ENCODE measurements at regions not wholly inside any gene's neighbourhood (a gene's known extent, or its start where the extent isn't known, plus 50 kb on each side); places are given as distances from the start of the nearest gene placed in this dataset.
"Not testable (repeated sequence)": the region's sequence is repeated elsewhere in the genome, so short reads cannot be mapped to it uniquely, and the experiment has no call there.

GRCh38 chr15:69685512-69686452 lies 233.2 kb downstream of the RPLP1 start:
- FAIRE-seq: no peak

- no peak for FAIRE-seq
Observed at GRCh38 chr15:69686626-69687025, 234.0 kb downstream of the RPLP1 start.

- FAIRE-seq: no peak
Observed at GRCh38 chr15:69689133-69689532, 236.5 kb downstream of the RPLP1 start.

GRCh38 chr15:69691307-69692015 lies 238.8 kb downstream of the RPLP1 start:
- no peak for FAIRE-seq

DNA sequence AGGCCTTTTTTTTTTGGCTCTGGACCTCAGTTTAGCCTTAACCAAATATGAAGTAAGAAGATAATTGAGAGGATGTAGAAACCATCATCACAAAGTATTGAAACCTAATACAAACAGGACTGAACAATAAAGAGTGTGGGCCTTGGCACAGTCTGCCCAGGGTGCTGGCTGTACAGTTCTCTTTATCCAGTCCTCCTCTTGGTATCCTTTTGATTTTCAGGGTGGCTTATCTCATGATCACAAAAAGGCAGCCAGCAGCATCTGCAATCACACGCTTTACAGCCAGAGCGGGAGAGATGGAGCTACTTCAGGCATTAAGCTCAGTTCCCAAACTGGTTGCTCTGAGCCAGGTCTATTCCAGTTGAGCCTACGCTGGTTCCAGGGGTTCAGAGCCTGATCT lies 239.7 kb downstream of the RPLP1 start:
- no peak for FAIRE-seq

DNA sequence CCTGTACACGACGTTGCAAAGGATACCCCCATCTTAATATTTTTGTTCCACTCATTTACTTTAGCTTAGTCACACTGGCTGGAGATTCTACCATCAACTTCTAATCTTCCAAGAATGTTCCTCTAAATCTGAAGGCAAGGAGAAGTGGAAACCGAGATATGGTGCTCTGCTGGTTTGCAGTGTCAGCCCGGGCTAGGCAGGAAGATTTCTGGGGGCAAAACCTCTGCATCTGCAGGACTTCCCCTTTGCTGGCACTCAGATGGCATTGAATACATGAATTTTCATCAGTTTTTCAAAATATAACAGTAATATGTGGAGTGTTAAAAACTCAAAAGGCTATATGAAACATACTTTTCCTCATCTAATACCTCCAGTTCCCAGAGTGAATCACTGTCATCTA lies 240.4 kb downstream of the RPLP1 start:
- no peak for FAIRE-seq

GRCh38 chr15:69696946-69697345 lies 244.3 kb downstream of the RPLP1 start:
- no peak for FAIRE-seq

- FAIRE-seq: no peak
Observed at GRCh38 chr15:69697916-69698315, 245.3 kb downstream of the RPLP1 start.

DNA sequence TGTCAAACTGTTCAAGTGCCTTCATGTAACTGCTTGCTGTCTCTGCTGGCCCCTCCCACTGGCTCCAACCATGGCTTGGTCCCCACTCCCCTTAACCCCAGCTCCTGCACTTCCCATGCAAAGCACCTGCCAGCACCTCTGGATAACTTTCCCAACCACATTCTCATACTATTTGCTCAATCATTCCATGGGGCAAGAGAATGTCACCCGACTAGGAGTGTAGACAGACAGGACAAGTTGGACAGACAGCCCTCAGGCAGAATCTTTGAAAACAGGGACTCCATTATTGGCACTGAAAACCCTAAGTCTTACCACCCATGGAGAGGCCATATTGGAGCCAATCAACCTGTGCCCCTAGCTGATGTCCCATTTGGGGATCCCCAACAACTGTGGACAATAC lies 246.5 kb downstream of the RPLP1 start:
- no peak for FAIRE-seq

- no peak for FAIRE-seq
Observed at GRCh38 chr15:69700380-69700779, 247.8 kb downstream of the RPLP1 start.

- FAIRE-seq: no peak
Observed at GRCh38 chr15:69701198-69701597, 248.6 kb downstream of the RPLP1 start.

DNA sequence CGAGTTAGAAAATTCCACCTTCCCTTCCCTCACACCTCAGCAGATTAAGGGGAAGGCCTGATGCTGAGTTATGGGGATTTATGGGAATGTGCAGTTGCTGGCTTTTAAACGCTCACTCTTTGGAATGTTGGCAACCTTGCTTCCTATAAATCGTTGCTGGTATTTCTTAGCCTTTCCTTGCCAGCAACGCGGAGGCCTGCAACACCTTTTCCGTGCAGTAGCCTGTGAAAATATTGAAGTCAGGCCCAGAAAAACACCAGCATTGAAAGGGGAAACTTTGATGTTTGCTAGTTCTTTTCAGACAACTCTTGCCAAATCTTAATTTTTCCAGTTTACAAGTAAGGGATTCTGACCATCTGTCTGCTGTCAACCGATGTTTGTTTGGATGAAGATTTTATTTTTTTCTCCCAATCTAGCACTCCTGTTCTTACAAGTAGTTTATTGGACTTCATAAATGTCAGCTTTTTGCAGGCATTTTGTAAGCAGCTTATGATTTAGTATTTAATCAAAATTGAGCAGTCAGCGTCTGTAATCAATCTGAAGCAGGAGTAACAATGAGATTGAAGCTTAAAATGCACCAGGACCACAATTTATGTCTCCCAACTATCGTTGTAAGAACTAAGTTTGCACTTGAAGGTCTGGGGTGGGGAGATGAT lies 251.0 kb downstream of the RPLP1 start:
- no peak for FAIRE-seq

DNA sequence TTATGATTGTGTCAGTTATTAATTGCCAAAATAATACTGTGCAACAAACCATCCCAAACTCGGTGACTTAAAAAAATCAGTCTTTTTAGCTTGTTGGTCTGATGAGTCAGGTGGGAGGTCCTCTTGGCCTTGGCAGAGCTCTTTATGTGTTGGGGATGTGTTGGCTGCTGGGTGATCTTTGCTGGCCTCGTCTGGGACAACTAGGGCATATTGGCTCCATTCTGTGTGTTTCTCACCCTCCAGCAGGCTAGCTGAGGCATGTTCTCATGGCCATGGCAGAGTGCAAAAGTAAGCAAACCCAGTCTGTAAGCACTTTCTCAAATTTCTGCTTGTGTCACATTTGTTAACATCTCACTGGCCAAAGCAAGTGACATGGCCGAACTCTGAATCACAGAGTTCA lies 251.6 kb downstream of the RPLP1 start:
- no peak for FAIRE-seq

DNA sequence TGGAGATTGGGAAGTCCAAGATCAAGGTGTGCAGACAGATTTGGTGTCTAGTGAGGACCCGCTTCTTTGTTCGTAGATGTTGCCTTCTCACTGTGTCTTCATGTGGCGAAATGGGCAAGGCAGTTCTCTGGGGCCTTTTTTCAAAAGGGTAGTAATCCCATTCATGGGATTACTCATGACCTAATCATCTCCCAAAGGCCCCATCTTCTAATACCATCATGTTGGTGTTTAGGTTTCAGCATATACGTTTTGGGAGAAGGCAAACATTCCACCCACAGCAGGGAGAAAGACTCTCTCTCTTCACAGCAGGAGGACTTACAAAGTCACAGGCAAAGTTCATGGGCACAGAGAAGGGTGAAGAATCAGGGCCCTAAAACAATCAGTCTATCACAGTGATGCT lies 252.1 kb downstream of the RPLP1 start:
- FAIRE-seq: no peak

DNA sequence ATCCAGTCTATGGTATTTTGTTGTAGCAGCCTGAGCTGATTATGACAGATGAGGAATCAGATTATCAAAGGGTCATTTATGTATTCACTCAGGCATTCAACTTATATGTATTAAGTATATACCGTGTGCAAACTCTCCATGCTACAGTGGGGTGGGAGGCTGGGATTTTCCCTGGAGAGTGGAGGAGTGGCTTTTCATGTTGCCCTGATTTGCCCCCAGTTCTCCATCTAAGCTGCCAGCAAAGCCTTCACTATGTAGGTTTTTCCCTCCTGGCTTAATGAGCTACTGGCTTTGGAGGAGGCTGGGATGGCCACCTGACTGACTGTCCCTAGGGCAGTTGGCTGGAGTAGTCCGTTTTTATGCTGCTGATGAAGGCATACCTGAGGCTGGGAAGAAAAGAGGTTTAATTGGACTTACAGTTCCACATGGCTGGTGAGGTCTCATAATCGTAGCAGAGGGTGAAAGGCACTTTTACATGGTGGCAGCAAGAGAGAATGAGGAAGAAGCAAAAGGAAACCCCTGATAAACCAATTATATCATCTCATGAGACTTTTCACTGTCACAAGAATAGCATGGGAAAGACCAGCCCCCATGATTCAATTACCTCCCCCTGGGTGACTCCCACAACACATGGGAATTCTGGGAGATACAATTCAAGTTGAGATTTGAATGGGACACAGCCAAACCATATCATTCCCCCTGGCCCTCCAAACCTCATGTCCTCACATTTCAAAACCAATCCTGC lies 253.9 kb downstream of the RPLP1 start:
- FAIRE-seq: no peak

GRCh38 chr15:69707241-69707640 lies 254.6 kb downstream of the RPLP1 start:
- FAIRE-seq: not testable (repeated sequence)

GRCh38 chr15:69708436-69709122 lies 256.0 kb downstream of the RPLP1 start:
- not testable (repeated sequence) for FAIRE-seq

- no peak for FAIRE-seq
Observed at GRCh38 chr15:69712991-69713390, 260.4 kb downstream of the RPLP1 start.

GRCh38 chr15:69713726-69714559 lies 261.3 kb downstream of the RPLP1 start:
- FAIRE-seq: no peak

DNA sequence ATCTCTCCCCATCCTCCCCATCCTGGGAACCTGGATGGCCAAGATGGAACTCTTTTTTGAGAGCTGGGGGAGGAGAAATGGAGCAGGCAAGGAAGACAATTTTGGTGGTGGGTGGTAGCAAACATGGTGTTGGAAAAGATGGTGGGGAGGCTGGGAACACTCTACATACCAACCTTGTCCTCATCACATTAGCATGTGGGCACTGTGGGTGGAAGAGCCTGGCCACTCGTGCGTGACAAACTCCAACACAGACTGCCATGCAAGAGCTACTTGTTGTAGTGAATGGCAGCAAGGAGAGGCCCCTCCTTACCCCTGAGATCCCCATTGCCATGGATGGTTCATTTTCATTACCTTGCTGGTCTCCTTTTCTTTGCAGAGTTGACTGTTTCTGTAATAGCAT lies 262.6 kb downstream of the RPLP1 start:
- FAIRE-seq: no peak

DNA sequence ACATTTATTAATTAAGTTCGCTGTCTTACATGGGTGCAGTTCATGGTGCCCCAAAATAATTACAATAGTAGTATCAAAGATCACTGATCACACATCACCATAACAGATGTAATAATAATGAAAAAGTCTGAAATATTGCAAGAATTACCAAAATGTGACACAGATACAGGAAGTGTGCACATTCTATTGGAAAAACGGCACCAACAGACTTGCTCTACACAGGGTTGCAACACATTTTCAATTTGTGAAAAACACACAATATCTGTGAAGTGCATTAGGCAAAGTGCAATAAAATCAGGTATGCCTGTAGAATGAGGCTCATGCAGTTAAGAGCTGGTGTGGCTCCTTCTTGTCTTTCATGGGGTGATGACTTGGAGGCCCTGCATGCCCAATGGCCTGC lies 265.8 kb downstream of the RPLP1 start:
- no peak for FAIRE-seq
